H9 (cell line): ENCODE measurements at regions not wholly inside any gene's neighbourhood (a gene's known extent, or its start where the extent isn't known, plus 50 kb on each side); places are given as distances from the start of the nearest gene placed in this dataset.

Experiments used
- DNase-seq: peaks from one replicate; pipeline ENCODE4 v3.0.0-alpha.2; 2017
- H2AFZ ChIP-seq: one replicate; pipeline ENCODE4 v1.6.1; 2013; ENCODE audit warnings: mild to moderate bottlenecking, low read length, control low read depth, moderate library complexity
- H2AK5ac ChIP-seq: 2 replicates; pipeline ENCODE4 v1.6.1; 2013; ENCODE audit warnings: low read length, control low read depth, mixed read lengths; ENCODE audit not compliant: insufficient read length
- H2BK120ac ChIP-seq: one replicate; pipeline ENCODE4 v1.6.1; 2013; ENCODE audit warnings: low read depth, mild to moderate bottlenecking, low read length, control low read depth, inconsistent platforms; ENCODE audit not compliant: poor library complexity, severe bottlenecking
- H2BK12ac ChIP-seq: 2 replicates; pipeline ENCODE4 v1.6.1; 2013; ENCODE audit warnings: low read length, control low read depth, mixed read lengths, low read depth; ENCODE audit not compliant: insufficient read length
- H2BK15ac ChIP-seq: 2 replicates; pipeline ENCODE4 v1.6.1; 2013; ENCODE audit warnings: low read depth, low read length, control low read depth
- H2BK20ac ChIP-seq: one replicate; pipeline ENCODE4 v1.6.1; 2013; ENCODE audit warnings: low read depth, mild to moderate bottlenecking, low read length, control low read depth, inconsistent platforms; ENCODE audit not compliant: poor library complexity, severe bottlenecking
- H2BK5ac ChIP-seq: 2 replicates; pipeline ENCODE4 v1.6.1; 2013; ENCODE audit warnings: low read length, control low read depth, mixed read lengths; ENCODE audit not compliant: insufficient read length
- H3K14ac ChIP-seq: 2 replicates; pipeline ENCODE4 v1.6.1; 2013; ENCODE audit warnings: low read length, control low read depth; ENCODE audit not compliant: insufficient read depth
- H3K18ac ChIP-seq: 2 replicates; pipeline ENCODE4 v1.6.1; 2013; ENCODE audit warnings: low read depth, mild to moderate bottlenecking, mixed read lengths, low read length, control low read depth; ENCODE audit not compliant: insufficient read length
- H3K23ac ChIP-seq: 2 replicates; pipeline ENCODE4 v1.6.1; 2013; ENCODE audit warnings: low read length, control low read depth, mixed read lengths, low read depth; ENCODE audit not compliant: insufficient read length
- H3K23me2 ChIP-seq: 2 replicates; pipeline ENCODE4 v1.6.1; 2013; ENCODE audit warnings: low read depth, mild to moderate bottlenecking, mixed read lengths, low read length, control low read depth; ENCODE audit not compliant: insufficient read length, poor library complexity, severe bottlenecking
- H3K27ac ChIP-seq: 2 replicates; pipeline ENCODE4 v1.5.1; 2013; ENCODE audit warnings: low read length, control low read depth, mixed read lengths, low read depth; ENCODE audit not compliant: insufficient read length
- H3K27me3 ChIP-seq: 2 replicates; pipeline ENCODE4 v1.6.1; 2013; ENCODE audit warnings: low read length, control low read depth, inconsistent platforms; ENCODE audit not compliant: insufficient read depth
- H3K4ac ChIP-seq: 2 replicates; pipeline ENCODE4 v1.6.1; 2013; ENCODE audit warnings: low read depth, mild to moderate bottlenecking, control low read depth, inconsistent platforms, low read length, moderate library complexity
- H3K4me1 ChIP-seq: 2 replicates; pipeline ENCODE4 v1.6.1; 2013; ENCODE audit warnings: low read length, control low read depth, inconsistent platforms; ENCODE audit not compliant: insufficient read depth
- H3K4me2 ChIP-seq: 2 replicates; pipeline ENCODE4 v1.6.1; 2013; ENCODE audit warnings: low read length, control low read depth, mixed read lengths; ENCODE audit not compliant: insufficient read length, insufficient read depth
- H3K56ac ChIP-seq: 2 replicates; pipeline ENCODE4 v1.6.1; 2013; ENCODE audit warnings: low read depth, mild to moderate bottlenecking, mixed read lengths, low read length, control low read depth; ENCODE audit not compliant: insufficient read length
- H3K79me1 ChIP-seq: 2 replicates; pipeline ENCODE4 v1.6.1; 2013; ENCODE audit warnings: low read depth, mild to moderate bottlenecking, moderate library complexity, low read length, control low read depth, inconsistent platforms; ENCODE audit not compliant: insufficient read depth, poor library complexity, severe bottlenecking
- H3K79me2 ChIP-seq: 2 replicates; pipeline ENCODE4 v1.6.1; 2013; ENCODE audit warnings: low read length, control low read depth, inconsistent platforms; ENCODE audit not compliant: insufficient read depth
- H3K9ac ChIP-seq: 2 replicates; pipeline ENCODE4 v1.6.1; 2013; ENCODE audit warnings: low read length, control low read depth, mixed read lengths; ENCODE audit not compliant: insufficient read length; ENCODE audit errors: extremely low read depth
- H3K9me3 ChIP-seq: one replicate; pipeline ENCODE4 v1.6.1; 2013; ENCODE audit warnings: low read depth, low read length, inconsistent platforms; ENCODE audit not compliant: control insufficient read depth
- H3T11ph ChIP-seq: one replicate; pipeline ENCODE4 v1.6.1; 2013; ENCODE audit warnings: mild to moderate bottlenecking, low read length, control low read depth, inconsistent platforms
- H4K20me1 ChIP-seq: one replicate; pipeline ENCODE4 v1.6.1; 2013; ENCODE audit not compliant: control insufficient read depth, insufficient read length, insufficient read depth
- H4K5ac ChIP-seq: 2 replicates; pipeline ENCODE4 v1.6.1; 2013; ENCODE audit warnings: low read depth, mild to moderate bottlenecking, mixed read lengths, low read length, control low read depth; ENCODE audit not compliant: insufficient read length
- H4K8ac ChIP-seq: replicated peaks from 2 replicates; pipeline ENCODE4 v1.6.1; 2013; ENCODE audit warnings: low read length, control low read depth, mixed read lengths, low read depth; ENCODE audit not compliant: insufficient read length
- H4K91ac ChIP-seq: 2 replicates; pipeline ENCODE4 v1.6.1; 2013; ENCODE audit warnings: low read depth, mild to moderate bottlenecking, moderate library complexity, mixed read lengths, low read length, control low read depth; ENCODE audit not compliant: insufficient read length
- H3K27ac Mint-ChIP-seq, 3 experiments: 2 replicates in 2 of 3; 3 replicates in 1 of 3; pipeline ENCODE4 v1.8.0; 2020 to 2021; ENCODE audit warnings: mixed read lengths in 3 of 3, mild to moderate bottlenecking in 1 of 3, moderate library complexity in 1 of 3
- H3K27me3 Mint-ChIP-seq: 2 replicates; pipeline ENCODE4 v1.8.0; 2021; ENCODE audit warnings: low read depth, mild to moderate bottlenecking, moderate library complexity, mixed read lengths
- H3K36me3 Mint-ChIP-seq, 3 experiments: 2 replicates in 2 of 3; 3 replicates in 1 of 3; pipeline ENCODE4 v1.8.0; 2020 to 2021; ENCODE audit warnings: low read depth in 3 of 3, mixed read lengths in 3 of 3; ENCODE audit not compliant: insufficient read depth in 1 of 3
- H3K4me1 Mint-ChIP-seq, 2 experiments: 2 replicates each; pipeline ENCODE4 v1.8.0; 2020; ENCODE audit warnings: mixed read lengths in 2 of 2
- H3K4me3 Mint-ChIP-seq, 2 experiments: 2 replicates in 1 of 2; 3 replicates in 1 of 2; pipeline ENCODE4 v1.8.0; 2020 to 2021; ENCODE audit warnings: mild to moderate bottlenecking in 2 of 2, mixed read lengths in 2 of 2, moderate library complexity in 1 of 2
- H3K9me3 Mint-ChIP-seq, 2 experiments: 2 replicates in 1 of 2; 3 replicates in 1 of 2; pipeline ENCODE4 v1.8.0; 2020; ENCODE audit warnings: mild to moderate bottlenecking in 2 of 2, mixed read lengths in 2 of 2, moderate library complexity in 1 of 2
- WGBS: extraction: QIAGEN DNeasy Blood & Tissue Kit; methylation state at CpG from one replicate; pipeline ENCODE4 v1.1.7; 2013; ENCODE audit warnings: missing lambda C conversion rate, low lambda C conversion rate, mixed read lengths; ENCODE audit not compliant: insufficient read length; ENCODE audit errors: extremely low coverage; 5-methylcytosine and 5-hydroxymethylcytosine counted together
- TF ChIP-seq, protein P1 (sequence below): fragments of 200-600 bp; sonication (generic); conservative IDR thresholded peaks from 3 replicates; pipeline ENCODE4 v1.8.0; 2021; ENCODE audit warnings: antibody characterized with exemption, mild to moderate bottlenecking

DNA sequence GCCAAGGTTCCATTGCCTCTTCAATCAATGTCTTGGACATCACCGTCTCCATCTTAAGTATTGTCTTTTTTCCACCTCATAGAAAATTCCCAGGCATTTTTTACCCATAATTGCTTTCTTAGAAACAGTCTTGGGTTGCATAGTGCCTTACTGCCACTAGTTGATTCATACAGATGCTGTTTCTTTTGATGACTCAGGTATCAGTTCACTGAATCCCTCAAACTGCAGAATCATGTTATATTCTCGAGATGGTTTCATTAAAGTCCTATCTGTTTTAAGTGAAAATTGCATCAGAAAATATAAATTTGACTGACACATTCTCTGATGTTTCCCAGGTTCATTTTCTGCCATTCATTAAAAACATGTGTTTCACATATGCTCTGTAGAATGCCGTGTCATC is 1489.1 kb downstream of the BRINP3 start:
- TF ChIP-seq, protein P1, sequence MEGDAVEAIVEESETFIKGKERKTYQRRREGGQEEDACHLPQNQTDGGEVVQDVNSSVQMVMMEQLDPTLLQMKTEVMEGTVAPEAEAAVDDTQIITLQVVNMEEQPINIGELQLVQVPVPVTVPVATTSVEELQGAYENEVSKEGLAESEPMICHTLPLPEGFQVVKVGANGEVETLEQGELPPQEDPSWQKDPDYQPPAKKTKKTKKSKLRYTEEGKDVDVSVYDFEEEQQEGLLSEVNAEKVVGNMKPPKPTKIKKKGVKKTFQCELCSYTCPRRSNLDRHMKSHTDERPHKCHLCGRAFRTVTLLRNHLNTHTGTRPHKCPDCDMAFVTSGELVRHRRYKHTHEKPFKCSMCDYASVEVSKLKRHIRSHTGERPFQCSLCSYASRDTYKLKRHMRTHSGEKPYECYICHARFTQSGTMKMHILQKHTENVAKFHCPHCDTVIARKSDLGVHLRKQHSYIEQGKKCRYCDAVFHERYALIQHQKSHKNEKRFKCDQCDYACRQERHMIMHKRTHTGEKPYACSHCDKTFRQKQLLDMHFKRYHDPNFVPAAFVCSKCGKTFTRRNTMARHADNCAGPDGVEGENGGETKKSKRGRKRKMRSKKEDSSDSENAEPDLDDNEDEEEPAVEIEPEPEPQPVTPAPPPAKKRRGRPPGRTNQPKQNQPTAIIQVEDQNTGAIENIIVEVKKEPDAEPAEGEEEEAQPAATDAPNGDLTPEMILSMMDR: no peak
- Histone ChIP-seq H3K79me1 (no peaks in the 10 kb centered on the region), H3K18ac (no peak overlapping the region), H4K5ac (no peak overlapping the region), H4K91ac (no peak overlapping the region), H3K4ac (no peak overlapping the region), H3K79me2 (no peaks in the 10 kb centered on the region), H3K27ac (no peak overlapping the region), H2BK15ac (no peak overlapping the region), H3K9ac (no peak overlapping the region), H2BK20ac (no peak overlapping the region), H3T11ph (no peak overlapping the region), H3K23me2 (no peaks in the 10 kb centered on the region), H3K23ac (no peak overlapping the region), H3K4me2 (no peak overlapping the region), H3K14ac (no peak overlapping the region), H4K20me1 (no peaks in the 10 kb centered on the region), H2BK12ac (no peak overlapping the region), H3K27me3 (no peaks in the 10 kb centered on the region), H3K9me3 (no peaks in the 10 kb centered on the region), H2BK5ac (no peak overlapping the region), H2BK120ac (no peak overlapping the region), H3K56ac (no peak overlapping the region), H2AK5ac (no peak overlapping the region), H2AFZ (no peak overlapping the region), H3K4me1 (no peaks in the 10 kb centered on the region), H4K8ac (no peak overlapping the region)
- no peak for DNase-seq
- Mint-ChIP-seq H3K27ac (no peak overlapping the region), H3K36me3 (no peaks in the 10 kb centered on the region), H3K27me3 (no peaks in the 10 kb centered on the region), H3K4me1 (peaks cover 11 to 19% of the 10 kb centered on the region in 2 experiments), H3K9me3 (no peaks in the 10 kb centered on the region), H3K4me3 (no peak overlapping the region)
- no CpG with 5 or more reads among the region's 3 CpGs for WGBS
